BLaER1 treated with 17β-estradiol and CSF1 and Interleukin-3, amounts not matched to agents 10 nM and 100 nM (cell line): ENCODE measurements at regions not wholly inside any gene's neighbourhood (a gene's known extent, or its start where the extent isn't known, plus 50 kb on each side); places are given as distances from the start of the nearest gene placed in this dataset.
"Not testable (repeated sequence)": the region's sequence is repeated elsewhere in the genome, so short reads cannot be mapped to it uniquely, and the experiment has no call there.

Experiments
- H3K27ac ChIP-seq, 11 experiments: shearing (Covaris generic); formaldehyde crosslinking; 2 replicates each; pipeline ENCODE4 v1.8.1; 2022
- H3K27me3 ChIP-seq, 11 experiments: shearing (Covaris generic); formaldehyde crosslinking; 2 replicates each; pipeline ENCODE4 v1.8.1; 2022
- H3K36me3 ChIP-seq, 11 experiments: shearing (Covaris generic); formaldehyde crosslinking; 2 replicates each; pipeline ENCODE4 v1.8.1; 2022
- H3K4me1 ChIP-seq, 10 experiments: shearing (Covaris generic); formaldehyde crosslinking; 2 replicates each; pipeline ENCODE4 v1.8.1; 2022
- H3K4me2 ChIP-seq, 11 experiments: shearing (Covaris generic); formaldehyde crosslinking; 2 replicates each; pipeline ENCODE4 v1.8.1; 2022
- H3K4me3 ChIP-seq, 10 experiments: shearing (Covaris generic); formaldehyde crosslinking; 2 replicates each; pipeline ENCODE4 v1.8.1; 2022
- H3K9ac ChIP-seq, 11 experiments: shearing (Covaris generic); formaldehyde crosslinking; 2 replicates each; pipeline ENCODE4 v1.8.1; 2022
- H3K9me3 ChIP-seq, 11 experiments: shearing (Covaris generic); formaldehyde crosslinking; replicated peaks in 1 of 11; 2 replicates each; pipeline ENCODE4 v1.8.1; 2022
- H4K20me1 ChIP-seq, 11 experiments: shearing (Covaris generic); formaldehyde crosslinking; 2 replicates each; pipeline ENCODE4 v1.8.1; 2022
- Cebpa-rat ChIP-seq, 11 experiments: shearing (Covaris generic); IDR thresholded peaks; 2 replicates each; pipeline ENCODE4 v1.8.1; 2022

- TF ChIP-seq Cebpa-rat (IDR thresholded peaks at IDR 0.05): no peak
- Histone ChIP-seq H3K36me3 (no peaks in the 10 kb centered on the region), H3K27ac (no peak overlapping the region), H3K9ac (no peak overlapping the region), H3K4me2 (no peak overlapping the region), H3K4me1 (peaks cover 0 to 9% (median 5%) of the 10 kb centered on the region in 10 experiments; a peak in 9 of 20 replicates), H3K9me3 (no peaks in the 10 kb centered on the region), H3K4me3 (no peak overlapping the region), H3K27me3 (no peaks in the 10 kb centered on the region), H4K20me1 (no peaks in the 10 kb centered on the region)
Observed at GRCh38 chr18:10166164-10166807, 252.5 kb downstream of the VAPA start.

GRCh38 chr18:10167759-10168158 lies 253.9 kb downstream of the VAPA start:
- H3K9ac ChIP-seq: no peak overlapping the region

GRCh38 chr18:10168477-10168876 lies 254.7 kb downstream of the VAPA start:
- TF ChIP-seq Cebpa-rat (IDR thresholded peaks at IDR 0.05): no peak
- H3K4me2 ChIP-seq: no peak overlapping the region

More at GRCh38 chr18:10167759-10168158, 253.9 kb downstream of the VAPA start:
- Histone ChIP-seq H3K9me3 (no peaks in the 10 kb centered on the region), H3K27ac (no peak overlapping the region), H3K4me1 (peaks cover 0 to 9% (median 5%) of the 10 kb centered on the region in 10 experiments; a peak in 9 of 20 replicates), H3K36me3 (no peaks in the 10 kb centered on the region), H4K20me1 (no peaks in the 10 kb centered on the region), H3K4me3 (no peak overlapping the region), H3K4me2 (peak overlapping the region in 6 of 11 experiments; percentile 9 to 41 (median 16); a peak in 5 of 22 replicates), H3K27me3 (no peaks in the 10 kb centered on the region)
- no peak for TF ChIP-seq Cebpa-rat (IDR thresholded peaks at IDR 0.05)

GRCh38 chr18:10169064-10169562 lies 255.3 kb downstream of the VAPA start:
- Histone ChIP-seq H4K20me1 (no peaks in the 10 kb centered on the region), H3K4me2 (no peak overlapping the region), H3K4me3 (no peak overlapping the region), H3K27ac (no peak overlapping the region), H3K36me3 (no peaks in the 10 kb centered on the region), H3K4me1 (peaks cover 0 to 9% (median 5%) of the 10 kb centered on the region in 10 experiments; a peak in 10 of 20 replicates), H3K27me3 (no peaks in the 10 kb centered on the region), H3K9me3 (no peaks in the 10 kb centered on the region), H3K9ac (no peak overlapping the region)
- no peak for TF ChIP-seq Cebpa-rat (IDR thresholded peaks at IDR 0.05)

More at GRCh38 chr18:10168477-10168876, 254.7 kb downstream of the VAPA start:
- Histone ChIP-seq H3K27me3 (no peaks in the 10 kb centered on the region), H3K36me3 (no peaks in the 10 kb centered on the region), H3K27ac (no peak overlapping the region), H3K9ac (no peak overlapping the region), H3K4me1 (peaks cover 0 to 9% (median 5%) of the 10 kb centered on the region in 10 experiments; a peak in 9 of 20 replicates), H4K20me1 (no peaks in the 10 kb centered on the region), H3K4me3 (no peak overlapping the region), H3K9me3 (no peaks in the 10 kb centered on the region)

- H3K36me3 ChIP-seq: no peaks in the 10 kb centered on the region
- H3K4me2 ChIP-seq: no peak overlapping the region
- H3K4me3 ChIP-seq: no peak overlapping the region
- no peak overlapping the region for H3K9ac ChIP-seq
- H3K9me3 ChIP-seq: peaks cover 0 to 4% (median 0%) of the 10 kb centered on the region in 11 experiments; a peak in 1 of 22 replicates
- H4K20me1 ChIP-seq: no peaks in the 10 kb centered on the region
- no peaks in the 10 kb centered on the region for H3K27me3 ChIP-seq
- peaks cover 2 to 9% (median 6%) of the 10 kb centered on the region in 10 experiments; a peak in 12 of 20 replicates for H3K4me1 ChIP-seq
- no peak overlapping the region for H3K27ac ChIP-seq
- no peak for TF ChIP-seq Cebpa-rat (IDR thresholded peaks at IDR 0.05)
Observed at GRCh38 chr18:10169814-10170213, 256.0 kb downstream of the VAPA start.

- no peak overlapping the region for H3K27ac ChIP-seq
- no peak overlapping the region for H3K4me2 ChIP-seq
- peaks cover 4 to 13% (median 8%) of the 10 kb centered on the region in 10 experiments; a peak in 12 of 20 replicates for H3K4me1 ChIP-seq
- no peak for TF ChIP-seq Cebpa-rat (IDR thresholded peaks at IDR 0.05)
- H3K27me3 ChIP-seq: no peaks in the 10 kb centered on the region
- no peak overlapping the region for H3K4me3 ChIP-seq
- H3K9ac ChIP-seq: no peak overlapping the region
- no peaks in the 10 kb centered on the region for H3K36me3 ChIP-seq
- no peaks in the 10 kb centered on the region for H4K20me1 ChIP-seq
- H3K9me3 ChIP-seq: peaks cover 0 to 5% (median 0%) of the 10 kb centered on the region in 11 experiments; a peak in 1 of 22 replicates
Observed at GRCh38 chr18:10170375-10170774, 256.6 kb downstream of the VAPA start.

- Histone ChIP-seq H3K4me1 (peaks cover 0 to 20% (median 2%) of the 10 kb centered on the region in 10 experiments; a peak in 6 of 20 replicates), H3K27ac (peak overlapping the region in 1 of 11 experiments; percentile 30; a peak in 1 of 22 replicates), H3K9me3 (peaks cover 8 to 29% (median 22%) of the 10 kb centered on the region in 11 experiments; a peak in 17 of 22 replicates), H3K4me2 (peak overlapping the region in 3 of 11 experiments; percentile 19 to 30 (median 23); a peak in 4 of 22 replicates)
- H3K4me3 ChIP-seq, H3K9ac ChIP-seq, H3K36me3 ChIP-seq, H3K27me3 ChIP-seq, H4K20me1 ChIP-seq: not testable (repeated sequence)
Observed at GRCh38 chr18:10175333-10175732, 261.5 kb downstream of the VAPA start.

- not testable (repeated sequence) for H4K20me1 ChIP-seq, H3K36me3 ChIP-seq, H3K27ac ChIP-seq, H3K9ac ChIP-seq, H3K4me3 ChIP-seq, H3K27me3 ChIP-seq
- Histone ChIP-seq H3K4me1 (peaks cover 0 to 18% (median 2%) of the 10 kb centered on the region in 10 experiments; a peak in 7 of 20 replicates), H3K9me3 (peaks cover 12 to 51% (median 25%) of the 10 kb centered on the region in 11 experiments; a peak in 20 of 22 replicates), H3K4me2 (peak overlapping the region in 1 of 11 experiments; percentile 17; a peak in 1 of 22 replicates)
Observed at GRCh38 chr18:10179326-10179725, 265.5 kb downstream of the VAPA start.

GRCh38 chr18:10182009-10182624 lies 268.3 kb downstream of the VAPA start:
- Histone ChIP-seq H3K9ac (no peak overlapping the region), H3K9me3 (peaks cover 22 to 64% (median 35%) of the 10 kb centered on the region in 11 experiments)
- no peak for TF ChIP-seq Cebpa-rat (IDR thresholded peaks at IDR 0.05)

More at GRCh38 chr18:10182009-10182624, 268.3 kb downstream of the VAPA start:
- H3K27ac ChIP-seq: no peak overlapping the region
- H3K4me2 ChIP-seq: no peak overlapping the region
- H3K4me1 ChIP-seq: peaks cover 0 to 7% (median 0%) of the 10 kb centered on the region in 10 experiments; a peak in 4 of 20 replicates
- H4K20me1 ChIP-seq: no peaks in the 10 kb centered on the region
- H3K27me3 ChIP-seq: no peaks in the 10 kb centered on the region
- no peak overlapping the region for H3K4me3 ChIP-seq
- H3K36me3 ChIP-seq: no peaks in the 10 kb centered on the region
